ENCODE measurements at regions not wholly inside any gene's neighbourhood (a gene's known extent, or its start where the extent isn't known, plus 50 kb on each side); places are given as distances from the start of the nearest gene placed in this dataset.
"Not testable (repeated sequence)": the region's sequence is repeated elsewhere in the genome, so short reads cannot be mapped to it uniquely, and the experiment has no call there.

DNA sequence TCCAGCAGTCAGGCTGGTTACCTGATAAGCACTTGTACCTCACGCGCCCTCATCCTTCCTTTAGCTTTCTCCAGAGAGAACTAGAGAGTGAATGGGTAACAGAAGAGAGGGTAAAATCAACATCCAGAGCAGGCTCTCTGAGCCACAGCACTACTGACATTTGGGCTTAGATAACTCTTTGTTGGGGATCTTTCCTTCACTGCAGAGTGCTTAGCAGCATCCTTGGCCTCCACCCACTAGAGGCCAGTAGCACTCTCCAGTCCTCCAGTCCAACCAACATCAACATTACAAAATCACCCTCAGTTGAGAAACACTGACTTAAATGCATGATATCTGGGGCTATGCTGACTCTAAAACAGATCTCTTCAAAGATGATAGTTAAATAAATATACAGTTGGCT, 220.7 kb downstream of the TACR3 start:
- DNase-seq (ENCODE audit: low spot score) = no peak

DNA sequence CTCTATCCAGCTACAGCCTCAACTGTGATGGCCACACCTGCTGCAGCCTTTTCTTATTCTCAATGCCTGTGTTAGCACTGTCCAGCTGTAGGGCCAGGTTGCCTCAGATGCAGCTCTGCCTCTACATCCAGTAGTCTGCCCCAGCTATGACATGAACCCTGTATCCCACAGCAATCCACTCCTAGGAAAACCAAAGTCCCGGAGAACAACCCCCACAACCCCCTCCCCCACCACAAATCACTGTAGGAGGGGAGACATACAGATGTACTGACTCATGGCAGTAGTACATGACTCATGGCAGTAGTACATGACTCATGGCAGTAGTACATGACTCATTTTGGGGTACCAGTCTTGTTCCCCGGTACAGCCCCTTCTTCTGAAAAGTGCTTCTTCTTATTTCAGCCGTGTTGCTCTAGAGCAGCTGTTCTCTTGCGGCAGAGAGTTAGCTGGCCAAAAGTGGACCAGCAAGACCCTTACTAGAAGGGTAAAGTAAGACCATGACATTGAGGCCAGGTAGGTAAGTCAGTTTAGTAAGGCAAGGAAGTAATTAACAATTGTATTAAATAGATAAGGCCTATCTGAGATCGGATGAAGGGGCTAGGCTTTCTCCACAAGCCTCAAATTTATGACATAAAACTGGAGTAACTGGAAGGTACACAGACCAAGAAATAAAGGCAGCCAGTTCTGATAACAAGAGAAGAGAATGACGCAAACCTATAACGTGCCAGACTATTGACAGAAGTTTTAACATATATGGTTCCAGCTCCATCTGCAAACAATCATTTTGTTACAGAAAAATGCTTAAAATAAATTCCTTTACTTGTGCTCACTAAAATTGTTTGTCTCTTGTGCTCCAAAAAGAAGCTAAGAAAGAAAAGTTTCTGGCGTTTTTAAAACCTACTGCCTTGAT, 221.4 kb downstream of the TACR3 start:
- peak; percentile 33 for DNase-seq (ENCODE audit: low spot score)

DNA sequence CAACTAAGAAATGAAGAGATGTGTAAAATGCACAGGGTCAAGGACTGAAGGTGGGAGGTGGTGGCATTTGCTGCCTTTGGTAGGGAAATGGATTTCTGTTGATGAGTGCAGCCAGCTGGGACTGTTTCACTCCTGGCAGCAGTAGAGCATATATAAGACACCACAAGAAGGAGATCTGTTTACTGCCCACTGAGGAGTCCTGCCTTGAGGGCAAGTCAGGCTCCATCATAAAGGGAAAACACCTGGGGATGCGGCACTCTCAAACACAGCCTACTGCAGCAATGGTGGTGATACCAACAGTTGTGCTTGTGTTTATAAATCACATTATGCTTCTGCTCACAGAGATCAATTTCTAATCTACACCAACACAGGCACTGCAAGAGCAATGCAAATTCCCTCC, 222.1 kb downstream of the TACR3 start:
- no peak for DNase-seq (ENCODE audit: low spot score)

- no peak for DNase-seq (ENCODE audit: low spot score)
Measured at GRCh38 chr4:103496800-103497199, 223.0 kb downstream of the TACR3 start.

GRCh38 chr4:103493450-103494159, 226.2 kb downstream of the TACR3 start:
- peak; percentile 38 for DNase-seq (ENCODE audit: low spot score)

DNA sequence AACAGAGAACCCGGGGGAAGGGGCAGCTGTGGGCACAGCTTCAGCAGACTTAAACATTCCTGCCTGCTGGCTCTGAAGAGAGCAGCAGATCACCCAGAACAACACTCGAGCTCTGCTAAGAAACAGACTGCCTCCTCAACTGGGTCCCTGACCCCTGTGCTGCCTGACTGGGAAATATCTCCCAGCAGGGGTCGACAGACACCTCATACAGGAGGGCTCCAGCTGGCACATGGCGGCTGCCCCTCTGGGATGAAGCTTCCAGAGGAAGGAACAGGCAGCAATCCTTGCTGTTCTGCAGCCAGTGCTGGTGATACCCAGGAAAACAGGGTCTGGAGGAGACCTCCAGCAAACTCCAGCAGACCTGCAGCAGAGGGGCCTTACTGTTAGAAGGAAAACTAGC, 234.5 kb downstream of the TACR3 start:
- not testable (repeated sequence) for DNase-seq (ENCODE audit: low spot score)

DNA sequence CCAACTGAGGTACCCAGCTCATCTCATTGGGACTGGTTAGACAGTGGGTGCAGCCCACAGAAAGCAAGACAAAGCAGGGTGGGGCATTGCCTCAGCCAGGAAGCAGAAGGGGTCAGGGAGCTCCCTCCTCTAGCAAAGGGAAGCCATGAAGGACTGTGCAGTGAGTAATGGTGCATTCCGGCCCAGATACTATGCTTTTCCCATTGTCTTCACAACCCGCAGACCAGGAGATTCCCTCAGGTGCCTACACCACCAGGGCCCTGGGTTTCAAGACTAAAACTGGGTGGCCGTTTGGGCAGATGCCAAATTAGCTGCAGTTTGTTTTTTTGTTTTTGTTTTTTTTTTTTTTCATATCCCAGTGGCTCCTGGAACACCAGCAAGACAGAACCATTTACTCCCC, 235.3 kb downstream of the TACR3 start:
- no peak for DNase-seq (ENCODE audit: low spot score)

DNA sequence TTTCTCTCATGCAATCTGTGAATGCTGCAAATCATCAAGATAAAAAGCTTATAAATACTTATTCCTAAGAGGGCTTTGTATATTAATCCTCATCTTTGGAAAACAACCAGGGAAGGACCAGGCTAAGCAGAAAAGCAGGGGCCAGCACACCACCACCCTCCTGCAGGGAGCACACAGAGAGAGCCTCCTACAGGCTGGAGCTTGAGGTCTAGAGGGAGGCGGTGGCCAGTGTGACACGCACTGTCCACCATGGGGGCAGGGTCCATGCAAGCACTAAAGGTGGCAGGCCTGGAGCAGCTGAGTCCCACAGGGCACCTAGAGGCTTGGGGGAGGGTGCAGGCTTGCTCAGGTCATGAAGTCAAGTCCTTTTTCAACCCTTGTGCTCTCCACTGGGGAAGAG, 236.9 kb downstream of the TACR3 start:
- DNase-seq (ENCODE audit: low spot score) = no peak

GRCh38 chr4:103482471-103482870, 237.3 kb downstream of the TACR3 start:
- no peak for DNase-seq (ENCODE audit: low spot score)

DNA sequence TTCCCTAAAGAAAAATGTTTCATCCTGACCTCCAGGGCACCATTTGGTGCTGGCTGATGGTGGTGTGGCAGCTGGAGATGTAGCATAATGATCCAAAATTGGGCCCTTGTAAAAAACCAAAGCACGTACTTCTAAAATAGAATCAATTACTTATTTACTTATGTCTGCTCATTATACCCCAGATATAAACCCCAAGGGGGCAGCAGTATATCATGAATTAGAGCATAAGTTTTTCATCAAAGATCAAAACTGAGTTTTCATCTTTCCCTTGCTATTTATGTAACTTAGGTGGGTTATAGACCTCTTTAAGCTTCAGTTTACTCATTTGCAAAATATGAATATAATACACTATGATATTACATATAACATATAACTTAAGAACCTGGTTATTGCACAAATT, 241.1 kb downstream of the TACR3 start:
- no peak for DNase-seq (ENCODE audit: low spot score)

GRCh38 chr4:103478210-103478609, 241.6 kb downstream of the TACR3 start:
- no peak for DNase-seq (ENCODE audit: low spot score)

- DNase-seq (ENCODE audit: low spot score) = no peak
Measured at GRCh38 chr4:103457566-103457965, 259.4 kb upstream of the CENPE start.

- no peak for DNase-seq (ENCODE audit: low spot score)
Measured at GRCh38 chr4:103451341-103451740, 253.2 kb upstream of the CENPE start.

- DNase-seq (ENCODE audit: low spot score) = no peak
Measured at GRCh38 chr4:103450693-103451092, 252.6 kb upstream of the CENPE start.

DNA sequence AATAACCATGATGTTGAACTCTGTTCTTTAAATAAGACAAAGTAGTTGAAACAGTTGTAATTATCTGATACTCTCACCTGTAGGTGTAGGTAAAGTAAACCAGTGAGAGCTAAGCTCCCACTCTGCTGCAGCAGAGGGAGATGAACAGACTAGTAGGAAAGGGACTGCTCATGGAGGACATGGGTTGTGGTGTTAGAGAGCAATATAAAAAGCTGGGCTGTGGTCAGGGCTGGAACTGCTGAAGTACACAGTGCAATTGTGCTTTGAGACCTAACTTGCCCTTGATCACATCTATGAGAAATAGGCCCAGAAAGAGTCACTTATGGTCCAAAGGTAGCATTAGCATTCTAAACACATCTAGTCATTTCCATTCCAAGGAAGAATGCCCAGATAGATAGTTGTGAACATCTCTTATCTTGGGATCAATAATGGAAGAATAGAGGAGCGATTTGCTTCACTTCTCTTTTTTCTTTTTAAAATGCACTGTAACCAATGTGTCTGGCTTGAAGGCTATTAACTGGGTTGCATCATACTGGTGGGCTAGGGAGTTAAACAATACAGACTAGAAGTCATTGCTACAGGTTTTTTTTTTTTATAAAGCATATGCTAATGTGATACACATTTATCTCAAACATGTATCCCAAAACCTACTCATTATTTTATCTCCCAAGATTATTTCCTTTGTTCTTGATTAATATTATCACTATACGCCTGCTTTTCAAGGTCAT, 251.3 kb upstream of the CENPE start:
- no peak for DNase-seq (ENCODE audit: low spot score)

DNA sequence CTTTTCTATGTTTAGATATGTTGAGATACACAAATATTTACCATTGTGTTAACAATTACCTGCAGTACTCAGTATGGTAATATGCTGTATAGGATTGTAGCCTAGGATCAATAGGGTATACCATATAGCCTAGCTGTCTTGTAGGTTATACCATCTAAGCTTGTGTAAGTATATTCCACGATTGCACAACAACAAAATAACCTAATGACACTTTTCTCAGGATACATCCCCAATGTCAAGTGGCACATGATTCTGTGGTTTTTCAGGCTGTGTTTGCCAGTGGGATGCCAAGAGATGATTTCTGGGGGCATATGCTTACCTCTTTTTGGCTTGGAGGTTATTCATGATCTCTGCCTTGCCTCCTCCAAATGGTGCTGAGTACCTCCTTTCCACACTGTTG, 247.2 kb upstream of the CENPE start:
- no peak for DNase-seq (ENCODE audit: low spot score)

- peak; percentile 23 for DNase-seq (ENCODE audit: low spot score)
Measured at GRCh38 chr4:103443324-103443723, 245.2 kb upstream of the CENPE start.

DNA sequence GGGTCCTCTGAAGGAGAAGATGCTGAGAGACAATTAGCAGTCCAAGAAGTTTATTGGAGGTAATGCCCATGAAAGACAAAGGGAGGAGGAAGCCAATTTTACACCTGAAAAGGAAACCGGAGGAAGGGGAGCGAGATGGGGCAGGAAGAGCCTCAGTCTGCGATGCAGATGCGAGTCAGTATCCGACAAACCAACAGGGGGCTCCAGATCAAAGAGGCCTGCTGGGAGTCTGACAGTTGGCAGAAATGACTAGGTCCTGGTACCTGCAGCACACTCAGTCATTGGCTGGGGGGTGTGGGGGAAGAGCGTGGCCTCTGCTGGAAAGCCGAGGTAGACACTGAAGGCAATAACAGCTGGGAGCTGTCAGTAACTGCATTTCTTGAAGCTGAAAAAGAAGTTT, 231.1 kb upstream of the CENPE start:
- DNase-seq (ENCODE audit: low spot score) = no peak

- DNase-seq (ENCODE audit: low spot score) = no peak
Measured at GRCh38 chr4:103425406-103425805, 227.3 kb upstream of the CENPE start.

DNA sequence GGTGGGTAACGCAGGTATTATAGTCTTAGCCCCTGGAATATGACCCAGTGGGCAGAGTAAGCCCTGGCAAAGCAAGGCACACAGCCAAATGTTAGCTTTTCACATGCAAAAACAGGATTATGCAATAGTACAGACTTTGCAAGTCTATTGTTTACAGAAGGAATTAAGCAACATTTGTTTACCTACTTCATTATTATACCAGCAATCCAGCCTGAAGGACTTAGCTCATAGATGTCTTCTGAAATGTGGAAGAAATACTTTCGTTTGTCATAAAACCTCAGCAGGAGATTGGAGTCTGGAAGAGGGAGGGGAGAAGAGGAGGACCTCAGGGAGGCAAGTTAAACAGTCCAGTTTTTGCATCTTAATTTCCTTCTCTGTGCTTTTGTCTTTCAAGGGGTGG, 226.7 kb upstream of the CENPE start:
- no peak for DNase-seq (ENCODE audit: low spot score)

- DNase-seq (ENCODE audit: low spot score) = no peak
Measured at GRCh38 chr4:103423261-103423660, 225.1 kb upstream of the CENPE start.

GRCh38 chr4:103422467-103423219, 224.5 kb upstream of the CENPE start:
- DNase-seq (ENCODE audit: low spot score) = no peak

Measured in SW480 (cell line).